ENCODE measurements at regions not wholly inside any gene's neighbourhood (a gene's known extent, or its start where the extent isn't known, plus 50 kb on each side); places are given as distances from the start of the nearest gene placed in this dataset.

- DNase-seq (ENCODE audit: low read depth): no peak
These were observed 73.6 kb upstream of the CNTN1 start for GRCh38 chr12:40618636-40619035.

DNA sequence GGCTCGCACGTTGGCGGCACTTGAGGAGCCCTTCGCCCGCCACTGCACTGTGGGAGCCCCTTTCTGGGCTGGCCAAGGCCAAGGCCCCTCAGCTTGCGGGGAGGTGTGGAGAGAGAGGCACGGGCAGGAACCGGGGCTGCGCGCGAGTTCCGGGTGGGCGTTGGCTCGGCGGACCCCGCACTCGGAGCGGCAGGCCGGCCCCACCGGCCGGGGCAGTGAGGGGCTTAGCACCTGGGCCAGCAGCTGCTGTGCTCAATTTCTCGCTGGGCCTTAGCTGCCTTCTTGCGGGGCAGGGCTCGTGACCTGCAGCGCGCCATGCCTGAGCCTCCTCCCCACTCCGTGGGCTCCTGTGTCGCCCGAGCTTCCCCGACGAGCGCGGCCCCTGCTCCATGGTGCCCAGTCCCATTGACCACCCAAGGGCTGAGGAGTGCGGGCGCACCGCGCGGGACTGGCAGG, 71.6 kb upstream of the CNTN1 start:
- no peak for DNase-seq (ENCODE audit: low read depth)

- peak; percentile 47 for DNase-seq (ENCODE audit: low read depth)
These were observed 69.9 kb upstream of the CNTN1 start for GRCh38 chr12:40622246-40622838.

DNA sequence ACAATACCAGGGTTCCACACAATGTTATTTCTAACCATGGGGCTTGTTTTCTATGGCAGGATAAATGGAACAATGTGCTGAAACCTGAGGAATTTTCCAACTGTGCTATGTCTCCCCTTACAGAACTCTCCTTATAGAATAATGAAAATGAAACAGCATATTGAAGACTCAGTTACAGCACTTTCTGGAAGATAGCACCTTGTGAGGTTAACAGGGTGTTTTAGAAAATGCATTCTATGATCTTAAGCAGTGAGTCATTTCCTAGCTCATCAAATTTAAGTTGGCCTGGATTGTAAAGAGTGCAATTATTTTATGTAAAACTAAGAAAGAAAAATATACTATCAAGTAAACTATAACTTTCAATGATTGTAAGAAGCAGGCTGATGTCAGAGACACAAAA, 60.1 kb upstream of the CNTN1 start:
- DNase-seq (ENCODE audit: low read depth): no peak

DNA sequence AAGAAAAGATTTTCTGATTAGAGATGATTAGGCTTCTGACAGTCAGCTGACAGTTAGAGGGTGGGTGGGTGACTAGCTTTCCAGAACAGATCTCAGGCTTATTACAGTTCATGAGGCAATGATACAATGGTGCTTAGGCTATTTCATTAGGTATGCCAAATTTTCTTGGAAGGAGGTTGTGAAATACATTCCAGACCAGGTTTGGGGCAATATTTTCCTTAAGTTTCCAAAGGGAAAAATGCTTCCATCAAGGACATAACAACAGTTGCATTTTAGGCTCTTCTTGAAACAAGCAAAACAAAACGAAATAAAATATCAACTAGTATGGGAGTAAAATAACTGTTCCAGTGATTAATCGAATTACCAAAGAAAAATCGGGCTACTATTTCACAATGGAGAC, 59.3 kb upstream of the CNTN1 start:
- DNase-seq (ENCODE audit: low read depth): no peak

DNA sequence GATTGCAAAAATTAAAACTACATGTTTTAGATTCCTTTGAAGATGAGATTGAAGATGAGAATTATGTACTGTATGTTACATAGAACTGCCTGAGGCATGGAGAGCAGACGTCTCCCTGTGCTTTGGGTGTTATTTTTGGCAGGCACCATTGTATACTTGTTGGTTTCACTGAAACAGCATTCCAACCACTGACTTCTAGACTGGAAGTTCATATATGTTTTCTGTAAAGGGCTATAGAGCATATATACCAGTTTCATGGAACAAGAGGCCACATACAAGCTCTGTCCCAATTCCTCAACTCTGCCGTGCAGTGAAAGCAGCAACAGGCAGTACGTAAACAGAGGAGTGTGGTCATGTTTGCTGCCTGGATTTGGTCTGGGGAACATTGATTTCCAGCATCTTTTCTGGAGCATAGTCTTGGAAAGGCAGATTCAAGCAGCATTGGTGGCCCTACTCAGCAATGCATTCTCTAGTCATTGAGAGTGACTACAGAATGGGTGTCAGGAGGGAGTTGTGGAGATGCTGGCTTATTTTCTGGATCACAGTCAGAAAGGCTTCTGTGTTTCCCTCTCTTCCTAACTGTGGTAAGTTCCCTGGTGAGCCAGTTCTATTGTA, 57.6 kb upstream of the CNTN1 start:
- no peak for DNase-seq (ENCODE audit: low read depth)

- no peak for DNase-seq (ENCODE audit: low read depth)
These were observed 57.0 kb upstream of the CNTN1 start for GRCh38 chr12:40635141-40635731.

All from HS-5 (cell line).